Activated T-helper 2 cell treated with anti-CD3 and anti-CD28 coated beads, Interferon-gamma antibody, Interleukin-2, Interleukin-4, amounts not matched to agents 10 μg/mL and 5 μg/mL and 100 μg/mL, durations not matched to agents 14 hours and 24 hours and 36 hours (primary cell): ENCODE measurements at regions not wholly inside any gene's neighbourhood (a gene's known extent, or its start where the extent isn't known, plus 50 kb on each side); places are given as distances from the start of the nearest gene placed in this dataset.

Experiments
- DNase-seq: peaks from one replicate; pipeline ENCODE4 v3.0.0; 2021; ENCODE audit warnings: low spot score
- H3K27ac Mint-ChIP-seq: one replicate; pipeline ENCODE4 v1.8.0; 2021; ENCODE audit warnings: mixed read lengths
- H3K27me3 Mint-ChIP-seq: one replicate; pipeline ENCODE4 v1.8.0; 2021; ENCODE audit warnings: low read depth, mixed read lengths
- H3K36me3 Mint-ChIP-seq: one replicate; pipeline ENCODE4 v1.8.0; 2021; ENCODE audit warnings: low read depth, mixed read lengths
- H3K4me1 Mint-ChIP-seq: one replicate; pipeline ENCODE4 v1.8.0; 2021; ENCODE audit warnings: low read depth, mixed read lengths
- H3K4me3 Mint-ChIP-seq: one replicate; pipeline ENCODE4 v1.8.0; 2021; ENCODE audit warnings: low read depth, mild to moderate bottlenecking, moderate library complexity, mixed read lengths
- H3K9me3 Mint-ChIP-seq: one replicate; pipeline ENCODE4 v1.8.0; 2021; ENCODE audit warnings: mixed read lengths
- intact Hi-C: fragments of 100-400 bp; cut with micrococcal nuclease; formaldehyde crosslinking; loops from one replicate; pipeline ENCODE4 v1.15.1; 2023

DNA sequence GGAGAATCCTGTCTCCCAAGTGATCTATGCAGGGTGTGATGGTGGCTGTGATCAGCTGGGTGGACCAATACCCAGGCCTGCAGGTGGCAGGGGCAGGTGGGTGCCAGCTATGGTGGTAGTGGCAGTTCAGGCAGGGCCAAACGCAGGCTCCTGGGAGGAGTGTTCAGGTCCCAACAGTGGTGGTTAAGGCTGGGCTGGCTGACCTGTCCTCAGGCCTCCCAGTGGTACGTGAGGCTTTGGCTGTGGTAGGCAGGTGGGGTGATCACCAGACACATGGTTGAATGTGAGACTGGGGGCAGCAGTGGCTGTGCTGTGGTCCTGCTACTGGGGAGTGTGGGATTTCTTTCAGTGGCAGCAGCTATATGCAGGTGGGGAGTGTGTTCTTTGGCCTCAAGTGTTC is 126.7 kb upstream of the STARD3NL start:
- Mint-ChIP-seq H3K27me3 (no peaks in the 10 kb centered on the region), H3K9me3 (no peaks in the 10 kb centered on the region), H3K4me3 (no peak overlapping the region), H3K4me1 (no peaks in the 10 kb centered on the region), H3K27ac (no peak overlapping the region), H3K36me3 (no peaks in the 10 kb centered on the region)
- intact Hi-C loops = no loop called here
- DNase-seq = no peak

DNA sequence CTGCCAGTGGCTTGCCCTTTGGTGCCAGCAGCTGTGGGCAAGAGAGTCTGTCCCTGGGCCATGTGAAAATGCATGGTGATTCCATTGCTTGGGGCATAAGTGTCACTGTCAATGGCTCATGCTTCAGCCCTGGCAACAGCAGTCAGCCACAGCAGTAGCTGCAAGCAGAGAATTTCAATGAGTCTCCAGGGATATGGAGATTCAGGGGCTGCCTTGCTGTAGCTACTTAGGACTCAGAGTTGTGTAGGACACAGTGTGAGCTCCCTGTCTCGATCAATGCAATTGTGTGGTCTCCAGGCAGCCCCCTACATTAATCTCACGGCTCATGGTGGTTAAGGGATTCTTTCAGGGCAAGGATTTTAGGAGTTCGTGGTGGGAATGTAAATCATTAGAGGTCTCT is 126.3 kb upstream of the STARD3NL start:
- intact Hi-C loops = no loop called here
- Mint-ChIP-seq H3K4me3 (no peak overlapping the region), H3K27me3 (no peaks in the 10 kb centered on the region), H3K4me1 (no peaks in the 10 kb centered on the region), H3K27ac (no peak overlapping the region), H3K9me3 (no peaks in the 10 kb centered on the region), H3K36me3 (no peaks in the 10 kb centered on the region)
- no peak for DNase-seq

DNA sequence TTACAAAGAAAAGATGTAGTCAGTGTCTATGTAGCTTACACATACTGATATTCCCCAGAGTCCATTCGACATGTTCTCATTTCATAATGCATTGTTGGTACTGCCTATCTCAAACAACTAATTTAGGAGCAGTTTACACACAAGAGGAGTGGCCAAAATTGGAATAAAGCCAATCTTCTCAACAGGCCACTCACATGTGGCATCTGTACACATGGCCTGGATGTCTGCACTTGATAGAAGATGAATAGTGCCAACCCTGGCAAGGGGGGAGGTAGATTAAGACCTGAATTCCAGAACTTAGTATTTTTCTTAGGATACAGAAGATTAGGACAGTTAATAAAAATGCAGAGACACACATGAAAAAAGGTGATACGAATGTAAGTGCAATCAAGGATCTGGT is 125.3 kb upstream of the STARD3NL start:
- DNase-seq = no peak
- no peaks in the 10 kb centered on the region for H3K4me1 Mint-ChIP-seq

GRCh38 chr7:38054199-38054598 is 123.8 kb upstream of the STARD3NL start:
- Mint-ChIP-seq H3K4me3 (no peak overlapping the region), H3K27ac (no peak overlapping the region), H3K9me3 (no peaks in the 10 kb centered on the region), H3K4me1 (no peaks in the 10 kb centered on the region), H3K36me3 (no peaks in the 10 kb centered on the region), H3K27me3 (no peaks in the 10 kb centered on the region)
- intact Hi-C loops = no loop called here
- DNase-seq = no peak

More for the DNA sequence above, 125.3 kb upstream of the STARD3NL start:
- no peak overlapping the region for H3K4me3 Mint-ChIP-seq
- H3K27me3 Mint-ChIP-seq = no peaks in the 10 kb centered on the region
- intact Hi-C loops = no loop called here
- no peak overlapping the region for H3K27ac Mint-ChIP-seq
- H3K9me3 Mint-ChIP-seq = no peaks in the 10 kb centered on the region
- H3K36me3 Mint-ChIP-seq = no peaks in the 10 kb centered on the region

GRCh38 chr7:38057829-38058228 is 120.2 kb upstream of the STARD3NL start:
- Mint-ChIP-seq H3K36me3 (no peaks in the 10 kb centered on the region), H3K4me1 (no peaks in the 10 kb centered on the region)

DNA sequence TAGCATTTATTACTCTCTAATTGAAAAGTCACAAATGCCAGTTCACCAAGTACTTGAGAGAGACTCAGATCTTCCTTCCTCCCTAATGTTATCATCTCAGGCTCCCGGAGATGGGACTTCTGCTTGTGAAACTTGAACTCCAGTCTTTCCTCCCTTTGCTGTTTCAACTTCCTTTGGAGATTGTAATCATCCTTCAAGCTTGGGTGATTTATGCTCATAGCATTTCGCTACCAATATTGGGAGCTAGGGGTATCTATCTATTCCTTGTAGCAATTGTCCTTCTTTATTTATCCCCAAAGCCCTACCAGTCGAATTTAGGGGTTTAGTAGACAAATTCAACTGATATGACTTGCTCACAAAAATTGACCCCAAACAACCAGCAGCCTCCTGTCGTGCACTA is 117.9 kb upstream of the STARD3NL start:
- intact Hi-C loops = no loop called here
- Mint-ChIP-seq H3K27ac (no peak overlapping the region), H3K36me3 (no peaks in the 10 kb centered on the region), H3K4me3 (no peak overlapping the region), H3K4me1 (no peaks in the 10 kb centered on the region), H3K27me3 (peaks cover 2% of the 10 kb centered on the region), H3K9me3 (no peaks in the 10 kb centered on the region)
- DNase-seq = no peak

More at GRCh38 chr7:38057829-38058228, 120.2 kb upstream of the STARD3NL start:
- no peak overlapping the region for H3K4me3 Mint-ChIP-seq
- H3K27ac Mint-ChIP-seq = no peak overlapping the region
- no peak for DNase-seq
- no peaks in the 10 kb centered on the region for H3K9me3 Mint-ChIP-seq
- H3K27me3 Mint-ChIP-seq = peaks cover 2% of the 10 kb centered on the region
- intact Hi-C loops = no loop called here

DNA sequence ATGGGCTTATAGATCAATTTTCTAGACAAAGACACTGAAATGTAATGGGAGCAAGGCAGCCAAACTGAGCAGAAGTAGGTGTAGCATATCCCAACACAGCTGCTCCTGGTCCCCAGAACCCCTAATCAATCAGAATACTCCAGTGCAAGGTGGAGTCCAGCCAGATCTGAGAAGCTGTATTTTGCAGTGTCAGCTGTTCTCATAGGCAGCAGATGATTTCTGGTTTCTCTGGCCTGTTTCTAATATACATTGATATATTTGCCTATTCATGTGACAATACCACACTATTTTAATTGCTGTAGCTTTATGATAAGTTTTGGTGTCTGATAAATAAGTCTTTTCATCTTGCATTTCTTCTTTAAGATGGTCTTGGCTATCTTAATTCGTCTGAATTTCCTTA is 117.4 kb upstream of the STARD3NL start:
- intact Hi-C loops = no loop called here
- H3K27ac Mint-ChIP-seq = no peak overlapping the region
- H3K36me3 Mint-ChIP-seq = no peaks in the 10 kb centered on the region
- no peaks in the 10 kb centered on the region for H3K4me1 Mint-ChIP-seq
- H3K9me3 Mint-ChIP-seq = no peaks in the 10 kb centered on the region
- H3K4me3 Mint-ChIP-seq = no peak overlapping the region
- H3K27me3 Mint-ChIP-seq = peaks cover 2% of the 10 kb centered on the region
- no peak for DNase-seq

GRCh38 chr7:38066391-38066790 is 111.7 kb upstream of the STARD3NL start:
- Mint-ChIP-seq H3K9me3 (no peaks in the 10 kb centered on the region), H3K4me1 (no peaks in the 10 kb centered on the region), H3K36me3 (no peaks in the 10 kb centered on the region), H3K4me3 (no peak overlapping the region), H3K27ac (no peak overlapping the region), H3K27me3 (peaks cover 5% of the 10 kb centered on the region)
- no peak for DNase-seq
- intact Hi-C loops = no loop called here

GRCh38 chr7:38068461-38068860 is 109.6 kb upstream of the STARD3NL start:
- H3K4me1 Mint-ChIP-seq = no peaks in the 10 kb centered on the region
- DNase-seq = no peak
- no peaks in the 10 kb centered on the region for H3K9me3 Mint-ChIP-seq
- H3K4me3 Mint-ChIP-seq = no peak overlapping the region
- intact Hi-C loops = no loop called here
- no peaks in the 10 kb centered on the region for H3K36me3 Mint-ChIP-seq
- H3K27me3 Mint-ChIP-seq = peaks cover 4% of the 10 kb centered on the region
- no peak overlapping the region for H3K27ac Mint-ChIP-seq

- Mint-ChIP-seq H3K36me3 (no peaks in the 10 kb centered on the region), H3K4me3 (no peak overlapping the region), H3K9me3 (no peaks in the 10 kb centered on the region), H3K27ac (no peak overlapping the region), H3K4me1 (no peaks in the 10 kb centered on the region), H3K27me3 (peaks cover 4% of the 10 kb centered on the region)
- no peak for DNase-seq
- intact Hi-C loops = no loop called here
Observed at GRCh38 chr7:38069052-38069451, 109.0 kb upstream of the STARD3NL start.

GRCh38 chr7:38070718-38071117 is 107.3 kb upstream of the STARD3NL start:
- no peak overlapping the region for H3K4me3 Mint-ChIP-seq
- no peaks in the 10 kb centered on the region for H3K36me3 Mint-ChIP-seq
- peaks cover 8% of the 10 kb centered on the region for H3K27me3 Mint-ChIP-seq
- no peaks in the 10 kb centered on the region for H3K9me3 Mint-ChIP-seq
- no peaks in the 10 kb centered on the region for H3K4me1 Mint-ChIP-seq
- no peak for DNase-seq
- no peak overlapping the region for H3K27ac Mint-ChIP-seq
- intact Hi-C loops = no loop called here

- no peak for DNase-seq
- H3K27me3 Mint-ChIP-seq = peaks cover 5% of the 10 kb centered on the region
- no peak overlapping the region for H3K4me3 Mint-ChIP-seq
- intact Hi-C loops = no loop called here
- H3K36me3 Mint-ChIP-seq = no peaks in the 10 kb centered on the region
- H3K9me3 Mint-ChIP-seq = no peaks in the 10 kb centered on the region
- H3K27ac Mint-ChIP-seq = no peak overlapping the region
- H3K4me1 Mint-ChIP-seq = no peaks in the 10 kb centered on the region
Observed at GRCh38 chr7:38086857-38087256, 91.2 kb upstream of the STARD3NL start.

- Mint-ChIP-seq H3K4me1 (peaks cover 2% of the 10 kb centered on the region), H3K27me3 (peaks cover 28% of the 10 kb centered on the region), H3K4me3 (no peak overlapping the region), H3K27ac (no peak overlapping the region), H3K9me3 (peaks cover 17% of the 10 kb centered on the region), H3K36me3 (no peaks in the 10 kb centered on the region)
- DNase-seq = no peak
- intact Hi-C loops = no loop called here
Observed at GRCh38 chr7:38102507-38102906, 75.5 kb upstream of the STARD3NL start.

DNA sequence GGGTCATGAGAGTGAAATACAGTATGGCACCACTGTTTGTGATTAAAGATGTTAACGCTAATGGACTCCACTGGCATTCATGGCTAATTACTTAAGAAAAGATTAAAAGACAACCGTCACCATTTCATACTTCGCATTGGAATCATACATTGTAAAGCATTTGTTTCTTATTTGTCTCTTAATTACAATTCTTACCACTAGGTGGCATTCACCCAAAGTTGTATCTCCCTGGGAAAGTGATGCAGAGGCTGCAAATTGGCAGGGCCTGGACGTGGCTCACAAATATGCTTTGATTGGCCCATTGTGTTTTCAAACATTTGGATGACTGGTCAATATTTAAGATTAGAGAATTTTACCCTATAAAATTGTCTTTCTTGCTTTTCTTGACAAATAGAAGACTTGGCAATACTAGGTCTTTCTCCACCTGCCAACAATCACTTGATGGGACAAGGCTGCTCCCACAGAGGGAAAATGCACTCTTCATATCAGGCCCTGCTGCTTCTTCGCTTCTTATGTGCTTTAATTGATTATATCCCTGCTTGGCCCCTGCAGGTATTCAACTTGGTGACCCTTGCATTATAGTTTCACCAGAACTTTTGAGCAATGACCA is 72.1 kb upstream of the STARD3NL start:
- H3K4me1 Mint-ChIP-seq = peaks cover 2% of the 10 kb centered on the region
- H3K4me3 Mint-ChIP-seq = no peak overlapping the region
- no peak overlapping the region for H3K27ac Mint-ChIP-seq
- intact Hi-C loops = loop anchor here (1.0 to 5.0 kb wide), 4 partner anchors 71 to 229 kb away; partner anchors contain the start of genes SFRP4 and STARD3NL
- H3K27me3 Mint-ChIP-seq = peaks cover 34% of the 10 kb centered on the region
- no peaks in the 10 kb centered on the region for H3K36me3 Mint-ChIP-seq
- H3K9me3 Mint-ChIP-seq = no peaks in the 10 kb centered on the region
- no peak for DNase-seq
